Keratinocyte (primary cell): ENCODE measurements at regions not wholly inside any gene's neighbourhood (a gene's known extent, or its start where the extent isn't known, plus 50 kb on each side); places are given as distances from the start of the nearest gene placed in this dataset.

Experiments
- DNase-seq: peaks from one replicate; pipeline ENCODE4 v3.0.0-alpha.2; 2011; ENCODE audit warnings: low read depth, missing footprints, low spot score
- FAIRE-seq: peaks from 2 replicates; lab custom pipeline; 2011; peaks lifted over from hg19 to GRCh38; lab: Jason Lieb, UNC
- H2AFZ ChIP-seq: 2 replicates; pipeline ENCODE4 v1.6.0; 2012; ENCODE audit warnings: low read length, control low read depth, inconsistent platforms; ENCODE audit not compliant: control insufficient read depth
- H3K27ac ChIP-seq: 2 replicates; pipeline ENCODE4 v1.5.1; 2011; ENCODE audit warnings: low read length; ENCODE audit not compliant: control insufficient read depth, insufficient read depth
- H3K27me3 ChIP-seq: 3 replicates; pipeline ENCODE4 v1.6.0; 2011; ENCODE audit warnings: low read length; ENCODE audit not compliant: control insufficient read depth, insufficient read depth; ENCODE audit errors: extremely low read depth
- H3K36me3 ChIP-seq, 2 experiments: 2 replicates in 1 of 2; 3 replicates in 1 of 2; pipeline ENCODE4 v1.5.1; 2011; ENCODE audit warnings: low read length in 2 of 2, mild to moderate bottlenecking in 1 of 2; ENCODE audit not compliant: control insufficient read depth in 2 of 2, insufficient read depth in 2 of 2; ENCODE audit errors: extremely low read depth in 1 of 2
- H3K4me1 ChIP-seq: 3 replicates; pipeline ENCODE4 v1.5.1; 2011; ENCODE audit warnings: low read length; ENCODE audit not compliant: control insufficient read depth, insufficient read depth; ENCODE audit errors: extremely low read depth
- H3K4me2 ChIP-seq: 3 replicates; pipeline ENCODE4 v1.6.0; 2011; ENCODE audit warnings: low read depth, low read length; ENCODE audit not compliant: control insufficient read depth, insufficient read depth; ENCODE audit errors: extremely low read depth
- H3K4me3 ChIP-seq, 3 experiments: fragments of 200-600 bp in 1 of 3; sonication (generic) in 1 of 3; 2 replicates in 2 of 3; 3 replicates in 1 of 3; pipeline ENCODE4 v1.5.1; 2011 to 2016; ENCODE audit warnings: low read length in 3 of 3, mild to moderate bottlenecking in 3 of 3, control low read depth in 2 of 3, inconsistent platforms in 1 of 3, low read depth in 1 of 3, mixed read lengths in 1 of 3, mixed run types in 1 of 3, moderate library complexity in 1 of 3; ENCODE audit not compliant: control insufficient read depth in 2 of 3, insufficient read depth in 2 of 3; ENCODE audit errors: extremely low read depth in 1 of 3
- H3K79me2 ChIP-seq: 2 replicates; pipeline ENCODE4 v1.6.0; 2012; ENCODE audit warnings: low read length; ENCODE audit not compliant: control insufficient read depth, insufficient read depth
- H3K9ac ChIP-seq: 3 replicates; pipeline ENCODE4 v1.6.0; 2011; ENCODE audit warnings: low read length; ENCODE audit not compliant: control insufficient read depth, insufficient read depth; ENCODE audit errors: extremely low read depth
- H3K9me1 ChIP-seq: 3 replicates; pipeline ENCODE4 v1.6.0; 2011; ENCODE audit warnings: low read length; ENCODE audit not compliant: control insufficient read depth, insufficient read depth; ENCODE audit errors: extremely low read depth
- H3K9me3 ChIP-seq: 2 replicates; pipeline ENCODE4 v1.5.1; 2012; ENCODE audit warnings: low read depth, low read length; ENCODE audit not compliant: control insufficient read depth
- H4K20me1 ChIP-seq: 3 replicates; pipeline ENCODE4 v1.6.0; 2011; ENCODE audit warnings: low read length; ENCODE audit not compliant: control insufficient read depth, insufficient read depth; ENCODE audit errors: extremely low read depth
- EZH2 ChIP-seq: IDR thresholded peaks from one replicate; pipeline ENCODE4 v1.6.1; 2012; ENCODE audit warnings: inconsistent platforms, mild to moderate bottlenecking, low read length, moderate library complexity
- dilution Hi-C: fragments of 300-500 bp; cut with MboI; formaldehyde crosslinking; loops from one replicate; pipeline ENCODE4 v1.7.0; 2020; ENCODE audit warnings: low sequenced_read_pairs; ENCODE audit not compliant: extremely low pct_ligation_motif_present
- TF ChIP-seq, protein P1 (sequence below), 3 experiments: IDR thresholded peaks in 1 of 3; conservative IDR thresholded peaks in 1 of 3; optimal IDR thresholded peaks in 1 of 3; 2 replicates in 2 of 3; 3 replicates in 1 of 3; pipeline versions ENCODE3 to v1.5.1; 2011; ENCODE audit warnings: low read length in 3 of 3, mild to moderate bottlenecking in 3 of 3, moderate library complexity in 2 of 3, control low read depth in 1 of 3, inconsistent platforms in 1 of 3; ENCODE audit not compliant: insufficient read depth in 2 of 3; ENCODE audit errors: extremely low read depth in 1 of 3

DNA sequence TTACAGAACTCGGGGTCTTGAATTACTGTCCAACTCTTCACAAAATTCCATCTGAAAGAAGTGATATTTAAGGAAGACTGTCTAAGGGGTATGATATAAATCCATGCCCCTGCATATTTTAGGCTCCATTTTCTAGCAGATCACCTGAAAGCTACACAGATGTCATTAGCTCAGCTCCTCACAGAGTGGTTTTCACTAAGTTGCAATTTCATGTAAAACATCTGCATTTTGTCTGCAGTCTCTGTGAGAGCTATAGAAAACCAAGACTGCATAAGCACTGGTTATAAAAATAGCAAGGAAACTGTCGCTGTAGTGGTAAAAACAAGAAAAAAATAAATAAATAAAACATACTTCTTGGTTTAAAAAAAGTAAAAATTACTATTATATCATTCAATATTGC lies 103.4 kb downstream of the RPL27A start:
- Histone ChIP-seq H2AFZ (no peak overlapping the region), H3K4me1 (peaks cover 6% of the 10 kb centered on the region), H3K9ac (no peak overlapping the region), H4K20me1 (no peaks in the 10 kb centered on the region), H3K36me3 (peaks cover 2 to 6% of the 10 kb centered on the region in 2 experiments), H3K9me1 (peaks cover 2% of the 10 kb centered on the region), H3K4me2 (no peak overlapping the region), H3K79me2 (peaks cover 84% of the 10 kb centered on the region), H3K27ac (no peak overlapping the region), H3K27me3 (no peaks in the 10 kb centered on the region), H3K4me3 (no peak overlapping the region), H3K9me3 (no peaks in the 10 kb centered on the region)
- no peak for TF ChIP-seq EZH2
- TF ChIP-seq, protein P1, sequence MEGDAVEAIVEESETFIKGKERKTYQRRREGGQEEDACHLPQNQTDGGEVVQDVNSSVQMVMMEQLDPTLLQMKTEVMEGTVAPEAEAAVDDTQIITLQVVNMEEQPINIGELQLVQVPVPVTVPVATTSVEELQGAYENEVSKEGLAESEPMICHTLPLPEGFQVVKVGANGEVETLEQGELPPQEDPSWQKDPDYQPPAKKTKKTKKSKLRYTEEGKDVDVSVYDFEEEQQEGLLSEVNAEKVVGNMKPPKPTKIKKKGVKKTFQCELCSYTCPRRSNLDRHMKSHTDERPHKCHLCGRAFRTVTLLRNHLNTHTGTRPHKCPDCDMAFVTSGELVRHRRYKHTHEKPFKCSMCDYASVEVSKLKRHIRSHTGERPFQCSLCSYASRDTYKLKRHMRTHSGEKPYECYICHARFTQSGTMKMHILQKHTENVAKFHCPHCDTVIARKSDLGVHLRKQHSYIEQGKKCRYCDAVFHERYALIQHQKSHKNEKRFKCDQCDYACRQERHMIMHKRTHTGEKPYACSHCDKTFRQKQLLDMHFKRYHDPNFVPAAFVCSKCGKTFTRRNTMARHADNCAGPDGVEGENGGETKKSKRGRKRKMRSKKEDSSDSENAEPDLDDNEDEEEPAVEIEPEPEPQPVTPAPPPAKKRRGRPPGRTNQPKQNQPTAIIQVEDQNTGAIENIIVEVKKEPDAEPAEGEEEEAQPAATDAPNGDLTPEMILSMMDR (optimal IDR thresholded peaks at IDR 0.05 in 1 of 3, IDR thresholded peaks at IDR 0.05 in 1 of 3, conservative IDR thresholded peaks at IDR 0.05 in 1 of 3; ENCODE audit: extremely low read depth in 1 of 3, insufficient read depth in 2 of 3, low read length in 3 of 3): no peak
- FAIRE-seq: no peak
- no peak for DNase-seq
- dilution Hi-C loops: no loop called here

DNA sequence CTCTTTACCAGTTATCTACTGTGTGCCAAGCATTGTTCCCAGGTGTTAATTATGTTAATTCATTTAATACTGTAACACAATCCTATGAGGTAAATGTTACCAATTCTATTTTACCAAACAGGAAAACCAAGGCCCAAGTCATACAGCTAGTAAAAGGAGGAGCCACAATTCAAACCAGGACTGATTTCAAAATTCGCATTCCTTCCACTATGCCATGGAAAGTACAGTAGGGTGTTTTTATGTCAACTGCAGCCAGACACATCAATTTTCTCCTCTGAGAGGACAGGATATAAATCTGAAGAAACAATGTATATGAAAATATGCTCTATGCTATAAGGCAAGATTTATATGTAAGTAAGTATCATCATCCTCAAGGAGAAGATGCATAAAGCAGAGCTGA lies 104.3 kb downstream of the RPL27A start:
- FAIRE-seq: no peak

More for the DNA sequence above, 104.3 kb downstream of the RPL27A start:
- H3K4me1 ChIP-seq: peaks cover 6% of the 10 kb centered on the region
- DNase-seq: no peak
- no peak overlapping the region for H3K4me2 ChIP-seq
- H2AFZ ChIP-seq: no peak overlapping the region
- H3K4me3 ChIP-seq: no peak overlapping the region
- no peaks in the 10 kb centered on the region for H4K20me1 ChIP-seq
- H3K27me3 ChIP-seq: no peaks in the 10 kb centered on the region
- peaks cover 2 to 6% of the 10 kb centered on the region in 2 experiments for H3K36me3 ChIP-seq
- peaks cover 80% of the 10 kb centered on the region for H3K79me2 ChIP-seq
- H3K27ac ChIP-seq: no peak overlapping the region
- no peak for TF ChIP-seq EZH2
- TF ChIP-seq, protein P1 (optimal IDR thresholded peaks at IDR 0.05 in 1 of 3, IDR thresholded peaks at IDR 0.05 in 1 of 3, conservative IDR thresholded peaks at IDR 0.05 in 1 of 3; ENCODE audit: extremely low read depth in 1 of 3, insufficient read depth in 2 of 3, low read length in 3 of 3): peak in 2 of 3 experiments; percentile 11 to 17
- dilution Hi-C loops: no loop called here
- no peaks in the 10 kb centered on the region for H3K9me3 ChIP-seq
- H3K9me1 ChIP-seq: peaks cover 2% of the 10 kb centered on the region
- no peak overlapping the region for H3K9ac ChIP-seq
